DMS79 (cell line): ENCODE measurements at regions not wholly inside any gene's neighbourhood (a gene's known extent, or its start where the extent isn't known, plus 50 kb on each side); places are given as distances from the start of the nearest gene placed in this dataset.
"Not testable (repeated sequence)": the region's sequence is repeated elsewhere in the genome, so short reads cannot be mapped to it uniquely, and the experiment has no call there.

Experiments used
- DNase-seq: peaks from one replicate; lab custom pipeline; 2025; lab: John Stamatoyannopoulos, UW

DNA sequence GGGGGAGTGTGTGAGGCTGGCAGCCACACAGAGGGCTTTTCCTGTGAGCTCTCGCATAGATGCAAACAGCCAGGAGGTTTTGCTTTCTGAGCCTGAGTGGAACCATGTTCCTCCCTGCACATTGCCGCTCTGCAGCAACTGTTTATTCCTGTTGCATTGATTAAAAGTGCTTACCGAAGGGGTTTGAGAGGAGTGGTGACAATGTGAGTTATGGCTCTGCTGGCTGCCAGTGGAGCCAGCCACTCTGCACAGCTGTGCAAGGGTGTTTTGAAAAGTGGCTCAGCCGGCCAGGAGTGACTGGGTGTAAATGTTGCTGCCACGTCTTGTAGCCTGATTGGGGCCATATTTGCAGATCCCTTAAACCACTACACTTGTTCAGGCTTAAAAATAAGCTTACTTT, 114.9 kb upstream of the EEF2KMT start:
- DNase-seq: not testable (repeated sequence)

- DNase-seq: not testable (repeated sequence)
Measured at GRCh38 chr16:5207862-5208498, 110.4 kb upstream of the EEF2KMT start.

DNA sequence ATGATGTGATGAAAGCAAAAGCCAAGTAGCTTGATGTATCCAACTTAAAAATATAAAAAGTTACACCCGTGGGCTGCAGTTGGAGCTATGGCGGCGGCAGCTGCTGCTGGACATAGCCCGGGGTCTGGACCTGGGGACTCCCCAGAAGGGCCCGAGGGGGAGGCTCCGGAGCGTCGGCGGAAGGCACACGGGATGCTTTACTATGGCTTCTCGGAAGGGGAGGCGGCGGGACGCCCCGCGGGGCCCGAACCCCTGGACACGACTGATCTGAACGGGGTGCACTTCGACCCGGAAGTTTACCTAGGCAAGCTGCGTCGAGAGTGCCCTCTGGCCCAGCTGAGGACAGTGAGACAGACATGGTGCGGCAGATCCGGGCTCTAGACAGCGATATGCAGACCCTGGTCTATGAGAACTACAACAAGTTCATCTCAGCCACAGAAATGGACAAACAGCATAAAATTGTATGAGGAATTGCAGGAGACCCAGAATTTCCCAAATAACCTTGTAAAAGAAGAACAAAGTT, 109.5 kb upstream of the EEF2KMT start:
- DNase-seq: no peak

DNA sequence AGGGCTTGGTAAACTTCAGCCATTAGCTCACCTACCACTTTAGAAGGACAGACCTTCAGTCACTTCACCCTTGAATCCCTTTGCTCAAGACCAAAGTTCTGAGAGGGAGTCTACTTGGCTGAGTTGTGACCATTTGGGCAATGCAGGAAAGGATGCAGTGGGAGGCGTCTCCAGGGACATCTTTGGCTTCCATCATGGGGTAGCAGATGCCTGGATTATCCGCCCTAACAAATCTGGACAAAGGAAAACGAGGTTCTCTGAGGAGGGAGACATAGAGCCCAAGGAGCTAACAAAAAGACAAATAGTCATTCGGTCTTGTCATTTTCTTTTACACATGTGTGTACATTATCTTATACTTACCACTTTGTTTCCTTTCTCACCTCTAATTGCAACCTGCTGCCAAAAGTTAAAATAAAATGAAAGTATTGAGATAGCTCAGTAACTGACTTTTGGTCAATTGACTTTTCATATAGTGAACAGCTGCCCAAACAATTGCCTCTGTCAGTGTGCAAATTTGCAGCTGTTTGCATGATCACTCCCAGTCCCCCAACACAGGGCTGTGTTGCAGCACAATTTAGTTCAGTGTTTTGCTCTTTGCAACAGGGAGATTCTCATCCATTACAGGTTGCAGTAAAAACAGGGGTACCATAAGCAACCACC, 108.9 kb upstream of the EEF2KMT start:
- DNase-seq: no peak

- DNase-seq: no peak
Measured at GRCh38 chr16:5205361-5206040, 107.9 kb upstream of the EEF2KMT start.

DNA sequence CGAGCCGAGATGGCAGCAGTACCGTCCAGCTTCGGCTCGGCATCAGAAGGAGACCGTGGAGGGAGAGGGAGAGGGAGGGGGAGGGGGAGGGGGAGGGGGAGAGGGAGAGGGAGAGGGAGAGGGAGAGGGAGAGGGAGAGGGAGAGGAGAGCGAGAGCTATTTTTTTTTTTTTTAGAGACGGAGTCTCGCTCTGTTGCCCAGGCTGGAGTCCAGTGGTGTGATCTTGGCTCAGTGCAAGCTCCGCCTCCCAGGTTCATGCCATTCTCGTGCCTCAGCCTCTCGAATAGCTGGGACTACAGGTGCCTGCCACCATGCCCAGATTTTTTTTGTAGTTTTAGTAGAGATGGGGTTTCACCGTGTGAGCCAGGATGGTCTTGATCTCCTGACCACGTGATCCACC, 106.1 kb upstream of the EEF2KMT start:
- DNase-seq: not testable (repeated sequence)

DNA sequence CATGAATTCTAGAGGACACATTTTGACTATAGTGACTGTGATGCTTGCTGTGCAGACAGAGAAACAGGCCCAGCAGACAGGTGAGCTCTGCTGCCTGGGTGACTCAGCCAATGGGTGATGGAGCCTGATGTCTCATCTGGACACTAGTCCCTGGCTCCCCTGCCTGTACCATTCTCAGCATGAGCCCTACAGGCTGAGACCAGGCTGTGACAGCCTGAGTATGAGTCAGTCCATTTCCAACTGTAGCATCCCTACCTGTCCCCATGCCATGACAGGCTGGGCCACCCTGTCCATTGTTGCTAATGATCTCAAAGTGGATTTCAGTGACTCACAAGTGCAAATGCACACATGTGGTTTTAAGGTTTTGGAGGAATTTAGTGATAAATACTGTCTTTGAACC, 102.5 kb upstream of the EEF2KMT start:
- DNase-seq: no peak

DNA sequence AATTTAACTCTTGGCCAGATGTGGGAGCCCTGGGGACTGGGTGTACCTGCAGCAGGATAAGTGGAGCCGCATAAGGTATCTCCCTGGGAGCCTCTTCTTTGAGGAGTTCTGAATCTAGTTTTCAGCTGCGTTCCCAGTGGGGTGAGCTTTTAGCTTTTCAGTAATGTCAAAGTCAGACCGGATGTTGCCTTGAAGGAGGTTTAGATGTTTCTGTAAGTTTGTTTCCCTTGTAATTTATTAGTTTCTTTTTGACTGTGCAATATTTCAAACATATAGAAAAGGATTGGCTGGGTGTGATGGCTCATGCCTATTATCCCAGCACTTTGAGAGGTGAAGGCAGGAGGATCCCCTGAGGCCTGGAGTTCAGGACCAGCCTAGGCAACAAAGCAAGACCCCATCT, 98.6 kb upstream of the EEF2KMT start:
- no peak for DNase-seq

GRCh38 chr16:5193861-5194260, 96.3 kb upstream of the EEF2KMT start:
- no peak for DNase-seq

- DNase-seq: no peak
Measured at GRCh38 chr16:5188989-5189352, 91.4 kb upstream of the EEF2KMT start.

DNA sequence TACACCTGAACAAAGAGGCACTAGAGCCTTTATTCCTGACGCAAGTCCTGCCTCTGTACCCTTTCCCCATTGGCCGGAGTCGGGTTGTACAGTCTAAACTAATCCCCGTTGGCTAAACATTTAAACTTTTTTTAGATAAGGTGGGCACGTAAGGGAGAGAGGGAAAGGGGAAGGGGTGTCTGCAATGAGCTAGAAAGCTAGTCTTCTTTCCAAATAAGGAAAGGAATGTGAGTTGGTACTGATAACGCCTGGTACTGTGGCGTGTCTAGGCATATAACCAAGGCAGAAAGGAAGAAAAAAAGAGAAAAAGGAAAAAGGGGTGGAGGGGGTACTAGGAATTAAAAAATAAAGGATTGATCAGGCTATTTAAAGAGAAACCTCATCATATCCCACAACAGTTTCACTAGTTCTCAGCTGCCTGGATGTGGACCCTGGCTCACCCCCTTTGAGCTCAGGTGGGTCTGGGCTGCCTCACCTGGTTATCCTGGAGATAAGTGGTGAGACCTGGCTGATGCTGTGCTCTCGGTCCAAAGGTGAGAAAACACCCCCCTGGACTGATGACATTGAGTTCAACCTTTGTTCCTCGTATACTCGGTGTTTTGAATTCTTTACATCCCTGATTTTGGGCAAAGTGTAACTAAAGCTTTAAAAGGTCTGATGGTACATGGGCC, 90.9 kb upstream of the EEF2KMT start:
- no peak for DNase-seq

DNA sequence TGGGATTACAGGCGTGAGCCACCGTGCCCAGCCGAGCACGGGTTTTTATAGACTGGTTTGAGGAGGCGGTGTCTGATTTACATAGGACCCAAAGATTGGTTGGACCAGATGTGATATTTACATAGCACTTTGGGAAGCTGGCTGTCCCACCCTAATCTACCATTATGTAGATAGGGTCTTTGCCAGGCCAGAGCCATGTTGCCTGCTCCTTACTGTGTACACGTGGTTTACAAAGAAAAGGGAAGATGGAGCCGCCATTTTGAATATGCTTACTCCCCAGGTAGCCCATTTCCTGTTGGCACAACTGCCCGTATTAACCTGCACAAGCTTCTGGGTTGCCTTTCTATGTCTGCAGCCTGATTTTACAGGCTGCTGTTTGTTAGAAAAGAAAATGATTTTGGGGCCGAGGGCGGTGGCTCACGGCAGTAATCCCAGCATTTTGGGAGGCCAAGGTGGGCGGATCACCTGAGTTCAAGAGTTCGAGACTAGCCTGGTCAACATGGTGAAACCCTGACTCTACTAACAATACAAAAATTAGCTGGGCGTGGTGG, 89.9 kb upstream of the EEF2KMT start:
- no peak for DNase-seq

GRCh38 chr16:5186381-5186903, 88.8 kb upstream of the EEF2KMT start:
- no peak for DNase-seq

- DNase-seq: no peak
Measured at GRCh38 chr16:5176505-5176904, 78.9 kb upstream of the EEF2KMT start.

DNA sequence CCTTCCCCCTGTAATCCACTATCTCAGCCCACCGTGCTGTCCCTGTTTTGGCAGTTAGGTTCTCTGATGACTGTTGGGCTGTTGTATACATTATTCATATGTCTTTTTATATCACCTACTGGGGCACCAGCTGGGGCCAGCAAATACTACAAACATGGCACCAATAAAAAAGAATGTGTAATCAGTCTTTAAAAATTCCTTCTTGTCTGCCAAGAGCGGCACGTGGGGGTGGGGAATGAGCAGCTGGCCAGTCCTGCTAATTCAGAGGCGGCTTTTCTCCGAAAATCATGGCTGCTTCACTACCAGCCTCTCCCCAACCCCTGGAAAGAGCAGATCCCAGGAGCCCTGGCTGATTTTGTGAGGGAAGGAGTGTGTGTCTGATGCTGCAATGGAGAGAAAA, 77.7 kb upstream of the EEF2KMT start:
- DNase-seq: no peak

GRCh38 chr16:5166486-5166885, 68.9 kb upstream of the EEF2KMT start:
- DNase-seq: peak; percentile 94

DNA sequence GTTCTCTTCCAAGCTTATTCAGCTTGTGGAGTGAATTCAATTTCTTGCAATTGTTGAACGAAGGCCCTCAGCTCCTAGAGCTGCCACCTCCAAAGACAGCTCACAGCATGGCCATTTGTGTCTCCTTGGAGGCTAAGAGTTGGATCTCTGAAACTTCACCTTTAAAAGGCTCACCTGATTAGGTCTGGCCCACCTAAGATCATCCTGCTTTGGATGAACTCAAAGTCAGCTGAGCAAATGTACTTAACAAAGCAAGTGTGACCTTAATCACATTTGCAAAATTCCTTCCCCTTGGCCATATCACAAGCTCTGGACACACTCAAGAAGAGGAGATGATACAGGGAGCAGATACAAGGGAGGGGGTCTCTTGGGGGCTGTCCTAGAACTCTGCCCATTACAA, 67.8 kb upstream of the EEF2KMT start:
- not testable (repeated sequence) for DNase-seq

DNA sequence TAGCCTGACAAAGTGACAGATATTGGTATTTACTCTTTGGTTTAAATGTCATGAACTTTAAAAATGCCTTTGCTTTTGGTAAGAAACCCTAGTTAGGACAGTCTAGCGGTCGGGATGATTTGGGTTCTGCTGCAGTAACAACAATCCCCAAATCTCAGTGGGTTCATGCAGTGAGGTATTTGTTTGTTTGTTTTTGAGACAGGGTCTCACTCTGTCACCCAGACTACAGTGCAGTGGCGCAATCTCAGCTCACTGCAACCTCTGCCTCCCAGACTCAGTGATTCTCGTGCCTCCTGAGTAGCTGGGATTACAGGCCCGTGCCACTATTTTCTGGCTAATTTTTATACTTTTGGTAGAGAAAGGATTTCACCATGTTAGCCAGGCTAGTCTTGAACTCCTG, 65.2 kb upstream of the EEF2KMT start:
- not testable (repeated sequence) for DNase-seq

DNA sequence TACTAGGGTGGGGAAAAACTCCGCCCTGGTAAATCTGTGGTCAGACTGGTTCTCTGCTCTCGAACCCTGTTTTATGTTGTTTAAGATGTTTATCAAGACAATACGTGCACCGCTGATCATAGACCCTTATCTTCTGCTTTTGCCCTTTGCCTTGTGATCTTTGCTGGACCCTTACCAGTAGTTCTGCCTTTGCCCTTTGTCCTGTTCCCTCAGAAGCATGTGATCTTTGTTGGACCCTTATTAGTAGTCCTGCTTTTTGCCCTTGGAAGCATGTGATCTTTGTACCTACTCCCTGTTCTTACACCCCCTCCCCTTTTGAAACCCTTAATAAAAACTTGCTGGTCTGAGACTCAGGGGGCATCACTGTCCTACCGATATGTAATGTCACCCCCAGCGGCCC, 64.3 kb upstream of the EEF2KMT start:
- not testable (repeated sequence) for DNase-seq

GRCh38 chr16:5160010-5160409, 62.4 kb upstream of the EEF2KMT start:
- DNase-seq: not testable (repeated sequence)

- not testable (repeated sequence) for DNase-seq
Measured at GRCh38 chr16:5159537-5159936, 61.9 kb upstream of the EEF2KMT start.

DNA sequence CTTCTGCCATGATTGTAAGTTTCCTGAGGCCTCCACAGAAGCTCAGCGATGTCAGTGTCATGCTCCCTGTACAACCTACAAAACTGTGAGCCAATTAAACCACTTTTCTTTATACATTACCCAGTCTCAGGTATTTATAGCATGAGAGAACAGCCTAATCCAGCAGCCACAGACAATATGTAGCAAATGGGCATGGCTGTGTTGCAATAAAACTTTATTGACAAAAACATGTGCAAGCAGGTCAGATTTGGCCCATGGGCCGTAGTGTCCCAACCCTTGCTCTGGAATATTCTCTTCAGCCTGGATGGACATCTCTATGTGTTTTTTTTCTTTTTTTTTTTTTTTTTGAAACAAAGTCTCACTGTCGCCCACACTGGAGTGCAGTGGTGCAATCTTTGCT, 60.9 kb upstream of the EEF2KMT start:
- DNase-seq: no peak
